WTC11 (cell line): ENCODE measurements at regions not wholly inside any gene's neighbourhood (a gene's known extent, or its start where the extent isn't known, plus 50 kb on each side); places are given as distances from the start of the nearest gene placed in this dataset.

Source experiments
- CREB1 ChIP-seq: sonication (generic); formaldehyde crosslinking; IDR thresholded peaks from 2 replicates; pipeline ENCODE4 v1.8.0; 2023; ENCODE audit warnings: mild to moderate bottlenecking, missing genetic modification reagents
- ESRRA ChIP-seq: sonication (generic); formaldehyde crosslinking; IDR thresholded peaks from 2 replicates; pipeline ENCODE4 v1.8.1; 2022; ENCODE audit warnings: mild to moderate bottlenecking, missing genetic modification reagents, borderline replicate concordance
- FOXP1 ChIP-seq: sonication (generic); formaldehyde crosslinking; IDR thresholded peaks from 2 replicates; pipeline ENCODE4 v1.8.0; 2022; ENCODE audit warnings: missing genetic modification reagents, mild to moderate bottlenecking, moderate library complexity, borderline replicate concordance
- IRF2 ChIP-seq: sonication (generic); formaldehyde crosslinking; IDR thresholded peaks from 2 replicates; pipeline ENCODE4 v1.8.0; 2022; ENCODE audit warnings: low read depth, missing genetic modification reagents, borderline replicate concordance
- NR1H2 ChIP-seq: sonication (generic); formaldehyde crosslinking; IDR thresholded peaks from 2 replicates; pipeline ENCODE4 v1.9.0; 2021; ENCODE audit warnings: mild to moderate bottlenecking, moderate library complexity, missing genetic modification reagents
- SMAD3 ChIP-seq: sonication (generic); formaldehyde crosslinking; IDR thresholded peaks from 2 replicates; pipeline ENCODE4 v1.8.0; 2022; ENCODE audit warnings: missing genetic modification reagents, mild to moderate bottlenecking, borderline replicate concordance
- TEAD4 ChIP-seq: sonication (generic); formaldehyde crosslinking; IDR thresholded peaks from 2 replicates; pipeline ENCODE4 v1.8.0; 2022; ENCODE audit warnings: mild to moderate bottlenecking, missing genetic modification reagents
- TF ChIP-seq, protein P1 (sequence below): sonication (generic); formaldehyde crosslinking; IDR thresholded peaks from 2 replicates; pipeline ENCODE4 v1.8.0; 2022; ENCODE audit warnings: mild to moderate bottlenecking, missing genetic modification reagents
- TF ChIP-seq, protein P2 (sequence below): fragments of 200-600 bp; IDR thresholded peaks from 2 replicates; pipeline ENCODE4 v1.8.0; 2022; ENCODE audit warnings: antibody characterized with exemption
- TF ChIP-seq, protein P3 (sequence below): fragments of 250-450 bp; sonication (Bioruptor Pico); IDR thresholded peaks from 2 replicates; pipeline ENCODE4 v2.1.2; 2022; ENCODE audit warnings: mild to moderate bottlenecking, moderate library complexity
- TF ChIP-seq, protein P4 (sequence below): sonication (generic); formaldehyde crosslinking; IDR thresholded peaks from 2 replicates; pipeline ENCODE4 v1.8.1; 2023; ENCODE audit warnings: mild to moderate bottlenecking, missing genetic modification reagents, moderate library complexity
- TF ChIP-seq, protein P5 (sequence below): sonication (generic); formaldehyde crosslinking; IDR thresholded peaks from 2 replicates; pipeline ENCODE4 v1.8.0; 2022; ENCODE audit warnings: mild to moderate bottlenecking, missing genetic modification reagents
- TF ChIP-seq, protein P6 (sequence below): sonication (generic); formaldehyde crosslinking; IDR thresholded peaks from 2 replicates; pipeline ENCODE4 v1.8.1; 2023; ENCODE audit warnings: mild to moderate bottlenecking, missing genetic modification reagents, borderline replicate concordance

DNA sequence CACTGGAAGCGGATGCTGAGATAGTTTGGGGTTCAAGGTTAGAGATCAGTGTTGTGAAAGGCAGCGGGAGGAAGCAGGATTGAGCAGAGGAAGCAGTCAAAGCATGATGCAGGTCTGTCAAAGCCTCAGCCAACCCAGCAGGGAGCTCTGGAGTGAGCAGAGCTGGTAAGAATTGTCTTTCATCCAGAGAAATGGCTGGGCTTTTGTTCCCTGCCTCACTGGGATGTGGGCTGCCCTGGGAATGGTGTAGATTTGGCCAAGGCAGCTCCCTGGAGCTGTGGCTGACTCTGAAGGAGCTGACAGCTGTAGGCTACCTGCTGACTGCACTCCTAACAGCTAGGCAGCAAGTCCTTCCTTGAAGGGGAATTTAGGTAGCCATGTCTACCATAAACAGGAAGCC lies 61.9 kb upstream of the STXBP5L start:
- TF ChIP-seq SMAD3 (CRISPR knock-in tag) (no peak), FOXP1 (no peak), ESRRA (CRISPR knock-in tag) (no peak), NR1H2 (CRISPR knock-in tag) (no peak), CREB1 (CRISPR knock-in tag) (no peak), IRF2 (CRISPR knock-in tag) (no peak), TEAD4 (no peak)
- TF ChIP-seq, protein P1, sequence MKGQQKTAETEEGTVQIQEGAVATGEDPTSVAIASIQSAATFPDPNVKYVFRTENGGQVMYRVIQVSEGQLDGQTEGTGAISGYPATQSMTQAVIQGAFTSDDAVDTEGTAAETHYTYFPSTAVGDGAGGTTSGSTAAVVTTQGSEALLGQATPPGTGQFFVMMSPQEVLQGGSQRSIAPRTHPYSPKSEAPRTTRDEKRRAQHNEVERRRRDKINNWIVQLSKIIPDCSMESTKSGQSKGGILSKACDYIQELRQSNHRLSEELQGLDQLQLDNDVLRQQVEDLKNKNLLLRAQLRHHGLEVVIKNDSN (CRISPR knock-in tag) = no peak
- TF ChIP-seq, protein P2, sequence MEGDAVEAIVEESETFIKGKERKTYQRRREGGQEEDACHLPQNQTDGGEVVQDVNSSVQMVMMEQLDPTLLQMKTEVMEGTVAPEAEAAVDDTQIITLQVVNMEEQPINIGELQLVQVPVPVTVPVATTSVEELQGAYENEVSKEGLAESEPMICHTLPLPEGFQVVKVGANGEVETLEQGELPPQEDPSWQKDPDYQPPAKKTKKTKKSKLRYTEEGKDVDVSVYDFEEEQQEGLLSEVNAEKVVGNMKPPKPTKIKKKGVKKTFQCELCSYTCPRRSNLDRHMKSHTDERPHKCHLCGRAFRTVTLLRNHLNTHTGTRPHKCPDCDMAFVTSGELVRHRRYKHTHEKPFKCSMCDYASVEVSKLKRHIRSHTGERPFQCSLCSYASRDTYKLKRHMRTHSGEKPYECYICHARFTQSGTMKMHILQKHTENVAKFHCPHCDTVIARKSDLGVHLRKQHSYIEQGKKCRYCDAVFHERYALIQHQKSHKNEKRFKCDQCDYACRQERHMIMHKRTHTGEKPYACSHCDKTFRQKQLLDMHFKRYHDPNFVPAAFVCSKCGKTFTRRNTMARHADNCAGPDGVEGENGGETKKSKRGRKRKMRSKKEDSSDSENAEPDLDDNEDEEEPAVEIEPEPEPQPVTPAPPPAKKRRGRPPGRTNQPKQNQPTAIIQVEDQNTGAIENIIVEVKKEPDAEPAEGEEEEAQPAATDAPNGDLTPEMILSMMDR = no peak
- TF ChIP-seq, protein P3, sequence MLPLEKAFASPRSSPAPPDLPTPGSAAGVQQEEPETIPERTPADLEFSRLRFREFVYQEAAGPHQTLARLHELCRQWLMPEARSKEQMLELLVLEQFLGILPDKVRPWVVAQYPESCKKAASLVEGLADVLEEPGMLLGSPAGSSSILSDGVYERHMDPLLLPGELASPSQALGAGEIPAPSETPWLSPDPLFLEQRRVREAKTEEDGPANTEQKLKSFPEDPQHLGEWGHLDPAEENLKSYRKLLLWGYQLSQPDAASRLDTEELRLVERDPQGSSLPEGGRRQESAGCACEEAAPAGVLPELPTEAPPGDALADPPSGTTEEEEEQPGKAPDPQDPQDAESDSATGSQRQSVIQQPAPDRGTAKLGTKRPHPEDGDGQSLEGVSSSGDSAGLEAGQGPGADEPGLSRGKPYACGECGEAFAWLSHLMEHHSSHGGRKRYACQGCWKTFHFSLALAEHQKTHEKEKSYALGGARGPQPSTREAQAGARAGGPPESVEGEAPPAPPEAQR (CRISPR knock-in tag) = no peak
- TF ChIP-seq, protein P4, sequence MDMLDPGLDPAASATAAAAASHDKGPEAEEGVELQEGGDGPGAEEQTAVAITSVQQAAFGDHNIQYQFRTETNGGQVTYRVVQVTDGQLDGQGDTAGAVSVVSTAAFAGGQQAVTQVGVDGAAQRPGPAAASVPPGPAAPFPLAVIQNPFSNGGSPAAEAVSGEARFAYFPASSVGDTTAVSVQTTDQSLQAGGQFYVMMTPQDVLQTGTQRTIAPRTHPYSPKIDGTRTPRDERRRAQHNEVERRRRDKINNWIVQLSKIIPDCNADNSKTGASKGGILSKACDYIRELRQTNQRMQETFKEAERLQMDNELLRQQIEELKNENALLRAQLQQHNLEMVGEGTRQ (CRISPR knock-in tag) = no peak
- TF ChIP-seq, protein P5, sequence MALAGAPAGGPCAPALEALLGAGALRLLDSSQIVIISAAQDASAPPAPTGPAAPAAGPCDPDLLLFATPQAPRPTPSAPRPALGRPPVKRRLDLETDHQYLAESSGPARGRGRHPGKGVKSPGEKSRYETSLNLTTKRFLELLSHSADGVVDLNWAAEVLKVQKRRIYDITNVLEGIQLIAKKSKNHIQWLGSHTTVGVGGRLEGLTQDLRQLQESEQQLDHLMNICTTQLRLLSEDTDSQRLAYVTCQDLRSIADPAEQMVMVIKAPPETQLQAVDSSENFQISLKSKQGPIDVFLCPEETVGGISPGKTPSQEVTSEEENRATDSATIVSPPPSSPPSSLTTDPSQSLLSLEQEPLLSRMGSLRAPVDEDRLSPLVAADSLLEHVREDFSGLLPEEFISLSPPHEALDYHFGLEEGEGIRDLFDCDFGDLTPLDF = no peak
- TF ChIP-seq, protein P6, sequence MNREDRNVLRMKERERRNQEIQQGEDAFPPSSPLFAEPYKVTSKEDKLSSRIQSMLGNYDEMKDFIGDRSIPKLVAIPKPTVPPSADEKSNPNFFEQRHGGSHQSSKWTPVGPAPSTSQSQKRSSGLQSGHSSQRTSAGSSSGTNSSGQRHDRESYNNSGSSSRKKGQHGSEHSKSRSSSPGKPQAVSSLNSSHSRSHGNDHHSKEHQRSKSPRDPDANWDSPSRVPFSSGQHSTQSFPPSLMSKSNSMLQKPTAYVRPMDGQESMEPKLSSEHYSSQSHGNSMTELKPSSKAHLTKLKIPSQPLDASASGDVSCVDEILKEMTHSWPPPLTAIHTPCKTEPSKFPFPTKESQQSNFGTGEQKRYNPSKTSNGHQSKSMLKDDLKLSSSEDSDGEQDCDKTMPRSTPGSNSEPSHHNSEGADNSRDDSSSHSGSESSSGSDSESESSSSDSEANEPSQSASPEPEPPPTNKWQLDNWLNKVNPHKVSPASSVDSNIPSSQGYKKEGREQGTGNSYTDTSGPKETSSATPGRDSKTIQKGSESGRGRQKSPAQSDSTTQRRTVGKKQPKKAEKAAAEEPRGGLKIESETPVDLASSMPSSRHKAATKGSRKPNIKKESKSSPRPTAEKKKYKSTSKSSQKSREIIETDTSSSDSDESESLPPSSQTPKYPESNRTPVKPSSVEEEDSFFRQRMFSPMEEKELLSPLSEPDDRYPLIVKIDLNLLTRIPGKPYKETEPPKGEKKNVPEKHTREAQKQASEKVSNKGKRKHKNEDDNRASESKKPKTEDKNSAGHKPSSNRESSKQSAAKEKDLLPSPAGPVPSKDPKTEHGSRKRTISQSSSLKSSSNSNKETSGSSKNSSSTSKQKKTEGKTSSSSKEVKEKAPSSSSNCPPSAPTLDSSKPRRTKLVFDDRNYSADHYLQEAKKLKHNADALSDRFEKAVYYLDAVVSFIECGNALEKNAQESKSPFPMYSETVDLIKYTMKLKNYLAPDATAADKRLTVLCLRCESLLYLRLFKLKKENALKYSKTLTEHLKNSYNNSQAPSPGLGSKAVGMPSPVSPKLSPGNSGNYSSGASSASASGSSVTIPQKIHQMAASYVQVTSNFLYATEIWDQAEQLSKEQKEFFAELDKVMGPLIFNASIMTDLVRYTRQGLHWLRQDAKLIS (CRISPR knock-in tag) = no peak
